Adrenal gland (tissue), 9 donors: ENCODE measurements at regions not wholly inside any gene's neighbourhood (a gene's known extent, or its start where the extent isn't known, plus 50 kb on each side); places are given as distances from the start of the nearest gene placed in this dataset.

ENCODE experiments used
- DNase-seq, 7 donors: peaks; one replicate each; pipeline ENCODE4 v3.0.0-alpha.2; 2019 to 2020
- H3K27ac ChIP-seq, 5 donors: fragments of 200-600 bp; sonication (generic) in 4 of 5; 1 replicate in 3 of 5; 2 replicates in 2 of 5; pipeline versions ENCODE4 v1.5.1 to v1.8.0; 2016 to 2020; ENCODE audit warnings: mild to moderate bottlenecking in 1 of 5
- H3K27me3 ChIP-seq: fragments of 200-600 bp; 2 replicates; pipeline ENCODE4 v1.8.0; 2021
- H3K36me3 ChIP-seq, 2 donors: fragments of 200-600 bp; replicated peaks in 1 of 2; 1 replicate in 1 of 2; 2 replicates in 1 of 2; pipeline versions ENCODE4 v1.5.1 to v1.8.0; 2018 to 2022
- H3K4me1 ChIP-seq, 2 donors: fragments of 200-600 bp; replicated peaks in 1 of 2; 1 replicate in 1 of 2; 2 replicates in 1 of 2; pipeline versions ENCODE4 v1.5.1 to v1.8.0; 2018 to 2021
- H3K4me3 ChIP-seq, 4 donors: fragments of 200-600 bp; sonication (generic) in 3 of 4; one replicate each; pipeline ENCODE4 v1.5.1; 2016 to 2018
- H3K9me3 ChIP-seq, 3 donors: fragments of 200-600 bp; sonication (generic) in 1 of 3; replicated peaks in 1 of 3; 1 replicate in 2 of 3; 2 replicates in 1 of 3; pipeline versions ENCODE4 v1.5.1 to v1.8.0; 2016 to 2021
- CTCF ChIP-seq, 6 experiments: fragments of 450-650 bp in 4 of 6; fragments of 200-600 bp in 2 of 6; sonication (generic) in 1 of 6; IDR thresholded peaks; 1 replicate in 5 of 6; 2 replicates in 1 of 6; pipeline versions ENCODE4 v1.5.1 to v1.8.0; 2016 to 2021; ENCODE audit warnings: antibody characterized with exemption in 6 of 6, mild to moderate bottlenecking in 2 of 6, moderate library complexity in 1 of 6
- POLR2A ChIP-seq, 2 donors: fragments of 450-650 bp; IDR thresholded peaks; one replicate each; pipeline ENCODE4 v1.6.1; 2017; ENCODE audit warnings: antibody characterized with exemption in 2 of 2, mild to moderate bottlenecking in 2 of 2, moderate library complexity in 1 of 2
- WGBS, 4 donors: extraction: QIAGEN DNeasy Blood & Tissue Kit in 2 of 4; methylation state at CpG; one replicate each; pipeline versions ENCODE4 v1.1.5 to v1.1.7; 2013 to 2017; 5-methylcytosine and 5-hydroxymethylcytosine counted together
- intact Hi-C, 2 donors: fragments of 100-400 bp; cut with DNase I; formaldehyde crosslinking; loops; one replicate each; pipeline versions ENCODE4 v1.14.1 to v1.15.0; 2022 to 2023
- donor health status: healthy with polysubstance abuse.
- donor health status: Bipolar disorder and iron deficiency.
- donor health status: DM: yes; HTN: yes; CAD: no.
- donor health status: DM: no; HTN: no; CAD: no.
- donor health status: DM: no; HTN: no; CAD: no.

- DNase-seq = no peak
- peaks cover 0 to 5% (median 0%) of the 10 kb centered on the region in 3 donors for H3K9me3 ChIP-seq
- no peak overlapping the region for H3K27ac ChIP-seq
- H3K4me1 ChIP-seq = no peaks in the 10 kb centered on the region
- H3K27me3 ChIP-seq = no peaks in the 10 kb centered on the region
- TF ChIP-seq POLR2A (IDR thresholded peaks at IDR 0.05) = no peak
- TF ChIP-seq CTCF (IDR thresholded peaks at IDR 0.05) = no peak
- intact Hi-C loops = no loop called here
- no peaks in the 10 kb centered on the region for H3K36me3 ChIP-seq
- no peak overlapping the region for H3K4me3 ChIP-seq
Measured at GRCh38 chr2:128967646-128968045, 649.0 kb upstream of the HS6ST1 start.

GRCh38 chr2:128969374-128969773 lies 650.7 kb upstream of the HS6ST1 start:
- intact Hi-C loops = no loop called here
- Histone ChIP-seq H3K4me3 (no peak overlapping the region), H3K27ac (no peak overlapping the region), H3K27me3 (no peaks in the 10 kb centered on the region), H3K36me3 (no peaks in the 10 kb centered on the region), H3K4me1 (no peaks in the 10 kb centered on the region), H3K9me3 (no peaks in the 10 kb centered on the region)
- TF ChIP-seq POLR2A (IDR thresholded peaks at IDR 0.05) = no peak
- TF ChIP-seq CTCF (IDR thresholded peaks at IDR 0.05) = no peak
- no peak for DNase-seq

GRCh38 chr2:128970332-128971116 lies 651.9 kb upstream of the HS6ST1 start:
- no peak for DNase-seq
- 61 to 70% (median 67%) methylated on average over 10 of the region's 10 CpGs for WGBS, 4 donors
- intact Hi-C loops = no loop called here
- H3K27me3 ChIP-seq = no peaks in the 10 kb centered on the region
- H3K4me1 ChIP-seq = no peaks in the 10 kb centered on the region
- H3K9me3 ChIP-seq = no peaks in the 10 kb centered on the region
- TF ChIP-seq POLR2A (IDR thresholded peaks at IDR 0.05) (no peak), CTCF (IDR thresholded peaks at IDR 0.05) (no peak)
- no peak overlapping the region for H3K27ac ChIP-seq
- H3K36me3 ChIP-seq = no peaks in the 10 kb centered on the region
- no peak overlapping the region for H3K4me3 ChIP-seq

- H3K4me1 ChIP-seq = no peaks in the 10 kb centered on the region
- no peak for TF ChIP-seq POLR2A (IDR thresholded peaks at IDR 0.05)
- TF ChIP-seq CTCF (IDR thresholded peaks at IDR 0.05) = no peak
- no peak overlapping the region for H3K27ac ChIP-seq
- no peaks in the 10 kb centered on the region for H3K27me3 ChIP-seq
- no peaks in the 10 kb centered on the region for H3K36me3 ChIP-seq
- WGBS, 4 donors = 87 to 89% (median 88%) methylated on average over 4 of the region's 4 CpGs
- intact Hi-C loops = no loop called here
- no peak for DNase-seq
- no peak overlapping the region for H3K4me3 ChIP-seq
- H3K9me3 ChIP-seq = no peaks in the 10 kb centered on the region
Measured at GRCh38 chr2:128973566-128973965, 654.9 kb upstream of the HS6ST1 start.
